ENCODE measurements at regions not wholly inside any gene's neighbourhood (a gene's known extent, or its start where the extent isn't known, plus 50 kb on each side); places are given as distances from the start of the nearest gene placed in this dataset.

- Histone ChIP-seq H4K20me1 (replicated peaks; ENCODE audit: insufficient read depth) (no peaks in the 10 kb centered on the region), H3K27me3 (ENCODE audit: insufficient read depth) (no peaks in the 10 kb centered on the region), H3K4me1 (ENCODE audit: insufficient read depth) (no peaks in the 10 kb centered on the region), H3K36me3 (ENCODE audit: insufficient read depth) (no peaks in the 10 kb centered on the region), H3K9me2 (ENCODE audit: insufficient read depth) (peaks cover 6% of the 10 kb centered on the region; the same call in 1 of the 2 replicates), H2AFZ (no peak overlapping the region), H3K4me3 (no peak overlapping the region), H3K27ac (ENCODE audit: low read depth) (no peak overlapping the region), H3F3A (replicated peaks; ENCODE audit: low read depth) (no peaks in the 10 kb centered on the region), H3K4me2 (no peak overlapping the region), H3K79me2 (replicated peaks; ENCODE audit: insufficient read depth) (no peaks in the 10 kb centered on the region)
- Mint-ChIP-seq H3K27ac (no peak overlapping the region), H3K4me3 (no peak overlapping the region), H3K9me3 (no peaks in the 10 kb centered on the region; the same call in 2 of the 3 replicates), H3K4me1 (no peaks in the 10 kb centered on the region; the same call in 2 of the 3 replicates), H3K36me3 (ENCODE audit: low read depth) (no peaks in the 10 kb centered on the region), H3K27me3 (ENCODE audit: insufficient read depth, low read depth, poor library complexity) (no peaks in the 10 kb centered on the region)
- no peak for ATAC-seq
- TF ChIP-seq CREB1 (CRISPR knock-in tag; IDR thresholded peaks at IDR 0.05; ENCODE audit: low read depth) (no peak), NANOG (IDR thresholded peaks at IDR 0.05; ENCODE audit: borderline replicate concordance) (no peak), ETS1 (IDR thresholded peaks at IDR 0.05) (no peak), POLR2AphosphoS5 (IDR thresholded peaks at IDR 0.05; ENCODE audit: low read depth) (no peak), EZH2phosphoT487 (IDR thresholded peaks at IDR 0.05; ENCODE audit: unreplicated experiment) (no peak), STAT1 (IDR thresholded peaks at IDR 0.05; ENCODE audit: unreplicated experiment) (no peak), EZH2 (IDR thresholded peaks at IDR 0.05; ENCODE audit: low read depth, unreplicated experiment) (no peak), ZNF462 (CRISPR knock-in tag; IDR thresholded peaks at IDR 0.05) (no peak), ZNF331 (CRISPR knock-in tag; IDR thresholded peaks at IDR 0.05; ENCODE audit: low read depth) (no peak), JUNB (IDR thresholded peaks at IDR 0.05; ENCODE audit: unreplicated experiment) (no peak), REST (IDR thresholded peaks at IDR 0.05; ENCODE audit: unreplicated experiment) (no peak), ZNF114 (CRISPR knock-in tag; IDR thresholded peaks at IDR 0.05) (no peak), CTCF (conservative IDR thresholded peaks at IDR 0.05; ENCODE audit: low read depth in 2 of 2) (no peak)
- no peak for DNase-seq (ENCODE audit: low spot score)
Measured at GRCh38 chr15:95267481-95267880, 1036.1 kb downstream of the MCTP2 start.
